Brain microvascular endothelial cell (primary cell): ENCODE measurements at regions not wholly inside any gene's neighbourhood (a gene's known extent, or its start where the extent isn't known, plus 50 kb on each side); places are given as distances from the start of the nearest gene placed in this dataset.

ENCODE experiments used
- DNase-seq: peaks from one replicate; pipeline ENCODE4 v3.0.0-alpha.2; 2020
- H3K27ac ChIP-seq: fragments of 250-450 bp; sonication (Bioruptor Pico); 2 replicates; pipeline ENCODE4 v1.5.1; 2020; ENCODE audit warnings: mild to moderate bottlenecking, moderate library complexity
- H3K27me3 ChIP-seq: fragments of 250-450 bp; sonication (Bioruptor Pico); replicated peaks from 2 replicates; pipeline ENCODE4 v1.5.1; 2020; ENCODE audit warnings: mild to moderate bottlenecking
- H3K36me3 ChIP-seq: fragments of 250-450 bp; sonication (Bioruptor Pico); replicated peaks from 2 replicates; pipeline ENCODE4 v1.5.1; 2020; ENCODE audit warnings: mild to moderate bottlenecking
- H3K4me3 ChIP-seq: 2 replicates; pipeline ENCODE4 v1.5.1; 2011; ENCODE audit warnings: low read depth, mild to moderate bottlenecking, control low read depth, low read length, moderate library complexity
- in situ Hi-C: cut with HindIII; loops from 2 replicates; pipeline ENCODE4 v1.10.0; 2017; ENCODE audit warnings: low sequenced_read_pairs, low pct_ligation_motif_present
- TF ChIP-seq, protein P1 (sequence below): IDR thresholded peaks from 2 replicates; pipeline ENCODE4 v1.5.1; 2011; ENCODE audit warnings: low read depth, mild to moderate bottlenecking, moderate library complexity, low read length, control low read depth, inconsistent platforms; ENCODE audit errors: missing control alignments

GRCh38 chr2:6384341-6384740 is 481.4 kb downstream of the CMPK2 start:
- H3K27ac ChIP-seq: no peak overlapping the region
- DNase-seq: no peak
- in situ Hi-C loops: no loop called here
- TF ChIP-seq, protein P1, sequence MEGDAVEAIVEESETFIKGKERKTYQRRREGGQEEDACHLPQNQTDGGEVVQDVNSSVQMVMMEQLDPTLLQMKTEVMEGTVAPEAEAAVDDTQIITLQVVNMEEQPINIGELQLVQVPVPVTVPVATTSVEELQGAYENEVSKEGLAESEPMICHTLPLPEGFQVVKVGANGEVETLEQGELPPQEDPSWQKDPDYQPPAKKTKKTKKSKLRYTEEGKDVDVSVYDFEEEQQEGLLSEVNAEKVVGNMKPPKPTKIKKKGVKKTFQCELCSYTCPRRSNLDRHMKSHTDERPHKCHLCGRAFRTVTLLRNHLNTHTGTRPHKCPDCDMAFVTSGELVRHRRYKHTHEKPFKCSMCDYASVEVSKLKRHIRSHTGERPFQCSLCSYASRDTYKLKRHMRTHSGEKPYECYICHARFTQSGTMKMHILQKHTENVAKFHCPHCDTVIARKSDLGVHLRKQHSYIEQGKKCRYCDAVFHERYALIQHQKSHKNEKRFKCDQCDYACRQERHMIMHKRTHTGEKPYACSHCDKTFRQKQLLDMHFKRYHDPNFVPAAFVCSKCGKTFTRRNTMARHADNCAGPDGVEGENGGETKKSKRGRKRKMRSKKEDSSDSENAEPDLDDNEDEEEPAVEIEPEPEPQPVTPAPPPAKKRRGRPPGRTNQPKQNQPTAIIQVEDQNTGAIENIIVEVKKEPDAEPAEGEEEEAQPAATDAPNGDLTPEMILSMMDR: no peak
- no peak overlapping the region for H3K4me3 ChIP-seq
- H3K27me3 ChIP-seq: no peaks in the 10 kb centered on the region
- H3K36me3 ChIP-seq: no peaks in the 10 kb centered on the region

GRCh38 chr2:6392354-6392753 is 473.4 kb downstream of the CMPK2 start:
- no peak for DNase-seq
- no peaks in the 10 kb centered on the region for H3K36me3 ChIP-seq
- H3K4me3 ChIP-seq: no peak overlapping the region
- H3K27ac ChIP-seq: no peak overlapping the region
- TF ChIP-seq, protein P1: no peak
- in situ Hi-C loops: no loop called here
- no peaks in the 10 kb centered on the region for H3K27me3 ChIP-seq

- H3K27me3 ChIP-seq: no peaks in the 10 kb centered on the region
- no peak for DNase-seq
- TF ChIP-seq, protein P1: no peak
- H3K36me3 ChIP-seq: no peaks in the 10 kb centered on the region
- in situ Hi-C loops: no loop called here
- H3K27ac ChIP-seq: no peak overlapping the region
- no peak overlapping the region for H3K4me3 ChIP-seq
Measured at GRCh38 chr2:6392966-6393365, 472.7 kb downstream of the CMPK2 start.

DNA sequence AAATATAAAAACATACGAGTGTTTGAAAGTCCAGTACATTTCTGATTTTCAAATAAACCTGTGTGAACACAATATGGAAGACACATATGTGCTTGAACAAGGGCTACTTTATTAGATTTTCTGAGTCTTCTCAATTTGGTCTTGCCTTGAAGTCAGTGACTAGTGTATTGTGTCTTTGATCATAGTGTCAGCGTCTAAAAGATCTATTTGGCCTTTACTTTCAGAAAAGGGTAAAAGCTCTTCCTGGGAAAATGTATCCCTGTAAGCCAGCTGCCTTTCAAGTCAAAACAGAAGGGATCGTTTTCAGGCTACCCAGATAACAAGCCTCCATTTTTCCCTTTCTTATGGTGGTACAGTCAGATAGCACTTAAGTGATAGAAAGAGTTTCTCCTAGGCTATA is 471.9 kb downstream of the CMPK2 start:
- in situ Hi-C loops: no loop called here
- no peaks in the 10 kb centered on the region for H3K36me3 ChIP-seq
- H3K27me3 ChIP-seq: no peaks in the 10 kb centered on the region
- DNase-seq: no peak
- H3K27ac ChIP-seq: no peak overlapping the region
- TF ChIP-seq, protein P1: no peak
- no peak overlapping the region for H3K4me3 ChIP-seq

GRCh38 chr2:6394276-6394675 is 471.4 kb downstream of the CMPK2 start:
- Histone ChIP-seq H3K4me3 (no peak overlapping the region), H3K27ac (no peak overlapping the region), H3K36me3 (no peaks in the 10 kb centered on the region), H3K27me3 (no peaks in the 10 kb centered on the region)
- DNase-seq: no peak
- TF ChIP-seq, protein P1: no peak
- in situ Hi-C loops: no loop called here

GRCh38 chr2:6398421-6398820 is 467.3 kb downstream of the CMPK2 start:
- TF ChIP-seq, protein P1: no peak
- no peak overlapping the region for H3K4me3 ChIP-seq
- no peaks in the 10 kb centered on the region for H3K36me3 ChIP-seq
- DNase-seq: no peak
- H3K27ac ChIP-seq: no peak overlapping the region
- H3K27me3 ChIP-seq: no peaks in the 10 kb centered on the region
- in situ Hi-C loops: no loop called here
